GM18951 (cell line): ENCODE measurements at regions not wholly inside any gene's neighbourhood (a gene's known extent, or its start where the extent isn't known, plus 50 kb on each side); places are given as distances from the start of the nearest gene placed in this dataset.

ENCODE experiments used
- POLR2A ChIP-seq: IDR thresholded peaks from 4 replicates; pipeline ENCODE4 v1.6.1; 2011; ENCODE audit warnings: mild to moderate bottlenecking; ENCODE audit not compliant: insufficient read length, insufficient read depth; ENCODE audit errors: extremely low read depth
- in situ Hi-C: fragments of 300-500 bp; cut with MboI; formaldehyde crosslinking; loops from one replicate; pipeline ENCODE4 v1.12.0; 2022; ENCODE audit warnings: low sequenced_read_pairs, mixed read lengths, inconsistent platforms; ENCODE audit not compliant: unreplicated experiment

DNA sequence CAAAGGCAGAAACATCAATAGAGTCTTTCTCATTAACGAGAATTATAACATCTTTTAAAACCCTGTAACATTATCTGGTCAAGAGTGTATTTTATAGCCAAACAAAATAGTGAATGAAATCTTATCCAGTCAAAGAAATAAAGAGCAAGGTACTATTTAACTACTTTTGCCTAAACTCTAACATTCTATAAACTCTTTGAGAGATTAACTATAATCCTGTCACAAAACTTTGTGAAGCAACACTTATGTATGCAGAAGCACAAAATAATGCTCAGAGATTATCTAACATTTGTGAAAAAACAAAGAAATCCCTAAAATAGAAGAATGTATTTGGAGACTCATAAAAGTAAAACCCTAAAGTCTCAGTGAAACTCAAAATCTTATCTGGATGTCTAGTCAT lies 124.4 kb upstream of the LUZP2 start:
- in situ Hi-C loops = no loop called here
- TF ChIP-seq POLR2A = no peak

DNA sequence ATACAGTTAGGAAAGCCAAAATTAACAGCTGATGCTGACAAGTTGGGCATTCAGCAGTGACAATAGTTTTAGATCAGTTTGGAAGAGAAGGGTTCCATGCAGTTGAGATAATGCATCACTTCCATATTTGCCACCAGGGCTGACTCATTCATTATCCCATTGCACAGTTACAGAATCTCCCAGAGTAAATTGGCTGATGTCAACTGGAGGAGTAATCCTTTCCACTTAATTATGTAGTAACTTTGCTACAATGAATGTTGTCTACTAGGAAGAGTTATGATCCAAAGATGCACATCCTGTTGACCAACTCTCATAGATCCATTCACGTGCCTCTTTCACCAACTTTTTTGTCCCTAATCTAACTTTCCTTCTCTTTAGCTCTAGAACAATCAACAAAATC lies 123.3 kb upstream of the LUZP2 start:
- in situ Hi-C loops = no loop called here
- no peak for TF ChIP-seq POLR2A

- no peak for TF ChIP-seq POLR2A
Observed at GRCh38 chr11:24375351-24375750, 121.5 kb upstream of the LUZP2 start.

GRCh38 chr11:24375931-24376330 lies 120.9 kb upstream of the LUZP2 start:
- in situ Hi-C loops = no loop called here
- no peak for TF ChIP-seq POLR2A

More at GRCh38 chr11:24375351-24375750, 121.5 kb upstream of the LUZP2 start:
- in situ Hi-C loops = no loop called here

- in situ Hi-C loops = no loop called here
- no peak for TF ChIP-seq POLR2A
Observed at GRCh38 chr11:24383137-24383536, 113.7 kb upstream of the LUZP2 start.

- in situ Hi-C loops = no loop called here
- TF ChIP-seq POLR2A = no peak
Observed at GRCh38 chr11:24384240-24384639, 112.6 kb upstream of the LUZP2 start.

GRCh38 chr11:24386546-24387397 lies 110.1 kb upstream of the LUZP2 start:
- in situ Hi-C loops = no loop called here
- no peak for TF ChIP-seq POLR2A

- no peak for TF ChIP-seq POLR2A
- in situ Hi-C loops = no loop called here
Observed at GRCh38 chr11:24389575-24389974, 107.3 kb upstream of the LUZP2 start.

- in situ Hi-C loops = no loop called here
- no peak for TF ChIP-seq POLR2A
Observed at GRCh38 chr11:24390016-24390415, 106.8 kb upstream of the LUZP2 start.

DNA sequence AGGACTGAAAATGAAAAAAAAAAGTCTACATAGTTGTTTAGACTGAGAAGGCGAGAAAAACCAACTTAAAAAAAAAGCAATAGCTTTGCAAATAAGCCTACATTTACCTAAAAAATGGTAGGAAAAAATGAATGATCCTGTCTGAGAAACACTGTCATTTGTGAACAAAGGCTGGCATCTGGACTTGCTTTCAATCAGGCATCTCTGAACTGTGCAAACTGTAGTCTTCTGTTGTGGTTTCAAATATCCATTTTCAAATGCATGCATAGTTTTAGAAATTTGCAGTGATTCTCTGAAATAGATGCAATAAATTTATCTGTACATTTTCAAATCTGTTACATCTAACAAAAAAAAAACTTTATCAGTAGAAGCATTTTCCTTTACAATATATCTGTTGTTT lies 106.1 kb upstream of the LUZP2 start:
- no peak for TF ChIP-seq POLR2A
- in situ Hi-C loops = no loop called here

- in situ Hi-C loops = no loop called here
- TF ChIP-seq POLR2A = no peak
Observed at GRCh38 chr11:24391167-24391566, 105.7 kb upstream of the LUZP2 start.

DNA sequence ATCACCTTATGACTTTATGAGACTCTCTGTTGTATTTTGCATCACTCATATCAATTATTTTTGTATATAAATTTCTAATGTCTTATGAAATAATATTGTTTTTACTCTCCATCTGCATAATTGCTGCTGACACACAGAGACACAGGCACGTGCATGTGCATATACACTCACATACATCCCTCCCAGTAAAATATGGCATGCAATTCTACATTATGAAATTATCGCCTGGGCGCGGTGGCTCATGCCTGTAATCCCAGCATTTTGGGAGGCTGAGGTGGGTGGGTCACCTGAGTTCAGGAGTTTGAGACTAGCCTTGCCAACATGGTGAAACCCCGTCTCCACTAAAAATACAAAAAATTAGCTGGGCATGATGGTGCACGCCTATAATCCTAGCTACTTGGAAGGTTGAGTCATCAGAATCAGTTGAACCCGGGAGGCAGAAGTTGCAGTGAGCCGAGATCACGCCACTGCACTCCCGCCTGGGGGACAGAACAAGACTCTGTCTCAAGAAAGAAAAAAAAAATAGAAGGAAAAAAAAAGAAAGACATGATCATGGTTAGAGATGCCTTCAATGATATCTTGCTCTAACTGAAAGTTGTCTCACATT lies 96.7 kb upstream of the LUZP2 start:
- TF ChIP-seq POLR2A = no peak
- in situ Hi-C loops = no loop called here

GRCh38 chr11:24406389-24406788 lies 90.5 kb upstream of the LUZP2 start:
- no peak for TF ChIP-seq POLR2A
- in situ Hi-C loops = no loop called here

- TF ChIP-seq POLR2A = no peak
Observed at GRCh38 chr11:24406980-24407379, 89.9 kb upstream of the LUZP2 start.

More at GRCh38 chr11:24406980-24407379, 89.9 kb upstream of the LUZP2 start:
- in situ Hi-C loops = no loop called here
